GM19351 (cell line): ENCODE measurements at regions not wholly inside any gene's neighbourhood (a gene's known extent, or its start where the extent isn't known, plus 50 kb on each side); places are given as distances from the start of the nearest gene placed in this dataset.

Experiments
- ATAC-seq: cut with Tn5 transposase; IDR thresholded peaks from one replicate; pipeline ENCODE4 v1.9.1; 2021; ENCODE audit warnings: mild to moderate bottlenecking, moderate library complexity; ENCODE audit not compliant: unreplicated experiment

DNA sequence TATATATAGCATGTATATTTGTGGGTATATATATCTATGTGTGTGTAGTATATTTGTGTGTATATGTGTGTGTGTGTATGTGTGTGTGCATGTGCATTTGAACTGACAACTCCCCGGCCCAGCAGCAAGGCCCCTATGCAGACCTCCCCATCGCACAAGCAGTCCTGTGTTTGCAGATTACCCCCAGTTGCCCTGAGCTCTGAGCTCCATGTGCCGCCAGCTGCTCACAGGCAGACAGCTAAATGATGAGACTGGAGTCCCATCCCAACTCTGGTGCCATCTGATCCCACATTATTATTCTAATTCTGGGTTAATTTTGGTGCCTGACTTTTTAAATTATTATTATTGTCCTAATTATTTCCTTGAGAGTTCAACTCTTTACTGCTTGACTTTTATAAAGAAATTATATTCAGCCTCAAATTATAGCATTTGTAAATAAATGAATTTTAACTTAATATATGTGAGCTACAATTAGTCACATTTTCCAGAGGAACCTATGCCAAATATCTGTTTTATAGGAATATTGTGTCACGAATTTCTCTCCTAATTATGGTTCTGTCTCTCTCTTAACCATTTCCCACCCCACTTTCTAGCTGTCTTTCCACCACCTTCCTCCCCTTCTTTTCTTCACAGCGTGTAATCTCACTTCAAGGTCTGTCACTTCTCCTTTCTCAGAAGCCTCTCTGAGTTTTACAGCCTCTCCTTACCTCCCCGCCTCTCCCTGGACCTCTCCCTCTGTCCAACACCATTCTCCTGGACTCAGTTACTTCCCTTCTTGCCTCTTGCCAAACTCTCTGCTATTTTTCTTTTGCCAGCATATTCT lies 90.6 kb upstream of the SYNDIG1 start:
- no peak for ATAC-seq

DNA sequence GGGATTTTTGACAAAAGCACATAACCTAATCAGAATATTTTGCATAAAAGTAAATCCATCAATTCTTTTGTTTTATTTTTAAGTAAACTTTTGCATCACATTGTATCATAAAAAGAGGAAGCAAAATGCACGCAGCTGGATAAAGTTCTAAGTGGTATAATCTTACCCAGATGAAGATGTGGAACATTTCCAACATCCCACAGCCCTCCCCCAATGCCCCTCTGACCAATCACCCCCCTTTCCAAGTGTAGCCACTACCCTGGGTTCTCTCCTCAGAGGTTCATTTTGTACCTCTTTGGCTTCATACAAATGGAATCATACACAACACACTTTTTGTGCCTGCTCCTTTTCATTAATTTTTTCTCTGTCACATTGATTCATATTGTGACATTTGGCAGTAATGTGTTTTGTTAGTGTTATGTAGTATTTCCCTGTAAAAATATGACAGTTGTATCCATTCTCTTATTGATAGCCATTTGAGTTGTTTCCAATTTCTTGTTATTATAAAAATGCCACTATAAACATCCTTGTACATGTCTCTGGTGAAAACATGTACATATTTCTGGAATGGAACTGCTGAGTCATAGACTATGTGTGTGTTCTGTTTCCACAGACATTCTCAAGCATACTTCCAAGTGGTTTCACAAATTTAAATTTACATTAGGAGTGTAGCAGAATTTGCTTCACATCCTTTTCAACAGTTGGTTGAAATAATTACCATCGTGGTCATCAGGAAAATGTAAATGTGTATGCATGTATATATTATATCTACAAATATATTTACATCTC lies 92.9 kb upstream of the SYNDIG1 start:
- no peak for ATAC-seq

- no peak for ATAC-seq
Observed at GRCh38 chr20:24373372-24373771, 96.1 kb upstream of the SYNDIG1 start.

- ATAC-seq: no peak
Observed at GRCh38 chr20:24370911-24371695, 98.3 kb upstream of the SYNDIG1 start.

DNA sequence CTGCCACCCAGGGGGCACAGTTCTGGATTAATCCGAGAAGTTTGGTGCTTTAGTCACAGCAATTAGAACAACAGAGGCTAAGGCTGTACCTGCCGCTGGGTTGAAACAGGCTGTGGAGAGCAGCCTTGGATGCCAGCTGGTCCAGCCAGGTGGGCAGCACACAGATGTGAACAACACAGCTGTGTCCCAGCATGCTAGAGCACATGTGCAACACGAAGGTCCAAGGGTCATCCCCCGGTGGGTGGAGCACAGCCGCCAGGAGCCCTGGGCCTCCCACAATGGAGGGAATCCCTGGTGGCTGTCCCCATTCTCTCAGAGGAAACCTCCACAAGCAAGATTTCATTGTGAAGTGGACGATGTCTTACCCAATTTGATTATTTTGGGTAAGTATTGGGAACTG lies 99.2 kb upstream of the SYNDIG1 start:
- no peak for ATAC-seq

DNA sequence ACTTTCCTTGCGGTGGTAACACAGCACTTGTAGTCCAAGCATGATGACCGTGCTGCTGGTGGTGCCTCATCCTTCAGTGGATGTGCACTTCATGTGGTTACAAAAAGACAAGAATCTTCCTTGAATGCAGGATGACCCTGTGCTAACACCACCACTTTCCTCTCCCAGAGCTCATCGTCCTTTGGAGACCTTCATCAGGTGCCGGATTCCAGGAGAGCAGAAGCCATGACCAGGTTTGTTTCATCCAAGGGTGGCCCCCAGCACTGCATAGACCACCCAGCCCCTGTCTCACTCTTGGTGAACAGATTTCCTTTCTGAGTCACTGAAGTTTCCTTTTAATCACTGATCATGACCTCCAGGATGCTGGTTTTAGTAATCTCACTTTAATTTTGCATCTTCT lies 101.2 kb upstream of the SYNDIG1 start:
- no peak for ATAC-seq

GRCh38 chr20:24366336-24367004 lies 103.0 kb upstream of the SYNDIG1 start:
- no peak for ATAC-seq

DNA sequence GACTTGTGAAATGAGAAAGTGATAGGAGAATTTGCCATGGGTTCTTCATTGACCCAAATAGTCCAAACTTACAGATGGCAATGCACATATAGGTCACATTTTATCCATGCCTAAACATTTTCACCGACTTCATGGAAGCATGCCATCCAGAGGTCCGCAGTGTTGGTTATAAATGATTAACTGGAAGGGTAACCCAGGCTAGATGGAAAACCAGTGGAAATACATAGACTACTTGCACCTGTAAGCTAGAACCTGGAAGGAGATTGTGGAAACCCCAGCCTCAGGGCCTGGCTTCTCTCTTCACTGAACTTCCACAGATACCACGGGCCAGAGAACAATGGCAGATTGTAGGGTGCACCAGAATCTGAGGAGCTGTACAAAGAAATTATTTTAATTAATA lies 103.8 kb upstream of the SYNDIG1 start:
- ATAC-seq: no peak

DNA sequence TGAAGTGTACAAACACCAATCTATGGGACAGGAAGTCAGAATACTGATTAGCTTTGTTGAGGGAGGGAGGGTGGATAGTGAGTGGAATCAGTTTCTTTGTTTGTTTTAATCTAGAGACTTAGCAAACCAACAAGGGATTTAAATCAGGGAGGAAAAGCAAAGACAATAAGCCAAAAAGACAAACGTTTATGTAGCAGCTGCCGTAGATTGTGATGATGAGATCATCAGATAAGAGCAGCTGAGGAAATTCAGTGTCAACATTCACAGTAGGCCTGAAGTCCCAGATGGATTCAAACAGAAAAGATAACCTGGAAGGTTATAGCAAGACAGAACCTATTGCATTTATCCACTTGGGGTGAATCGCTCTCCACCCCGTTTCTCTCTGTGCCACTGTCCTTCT lies 104.9 kb upstream of the SYNDIG1 start:
- ATAC-seq: no peak

DNA sequence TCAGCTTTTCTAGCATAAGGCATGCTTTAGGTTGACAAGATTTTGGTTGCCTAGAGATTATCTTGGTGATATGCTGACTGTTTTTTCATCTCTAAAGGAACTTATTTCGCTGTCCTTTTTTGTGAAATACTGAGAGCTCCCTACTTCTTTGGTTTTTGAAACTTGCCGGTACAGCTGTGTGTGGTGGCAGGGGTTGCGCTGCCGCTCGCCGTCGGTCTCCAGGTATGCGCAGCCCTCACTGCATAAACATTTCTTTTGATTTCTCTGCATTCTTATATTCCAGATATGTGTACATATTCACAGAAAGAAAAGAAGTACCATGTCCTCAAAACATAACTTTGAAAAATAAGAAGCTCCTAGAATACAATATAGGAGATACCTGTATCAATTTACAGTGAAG lies 106.4 kb upstream of the SYNDIG1 start:
- no peak for ATAC-seq

GRCh38 chr20:24362080-24362479 lies 107.3 kb upstream of the SYNDIG1 start:
- no peak for ATAC-seq

DNA sequence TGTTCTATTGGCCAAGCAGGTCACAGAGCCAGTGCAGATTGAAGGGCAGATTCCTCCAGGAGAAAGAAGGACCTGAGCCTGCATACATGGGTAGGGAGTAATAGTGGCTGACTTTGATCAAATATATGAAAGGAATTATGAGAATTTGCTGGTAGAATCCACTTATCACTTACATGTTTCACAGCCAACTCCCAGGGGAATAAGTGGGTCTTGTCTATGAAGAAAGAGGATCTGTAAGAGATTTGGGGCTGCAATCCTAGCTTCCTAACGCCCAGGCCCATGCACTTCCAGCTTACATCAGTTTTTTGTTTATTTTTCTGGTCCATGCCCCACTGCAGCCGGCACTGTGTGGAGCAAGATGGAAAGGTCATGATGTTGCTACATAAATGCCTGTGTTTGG lies 107.9 kb upstream of the SYNDIG1 start:
- no peak for ATAC-seq

GRCh38 chr20:24360531-24360930 lies 108.9 kb upstream of the SYNDIG1 start:
- ATAC-seq: no peak

GRCh38 chr20:24359321-24360027 lies 110.0 kb upstream of the SYNDIG1 start:
- ATAC-seq: no peak

DNA sequence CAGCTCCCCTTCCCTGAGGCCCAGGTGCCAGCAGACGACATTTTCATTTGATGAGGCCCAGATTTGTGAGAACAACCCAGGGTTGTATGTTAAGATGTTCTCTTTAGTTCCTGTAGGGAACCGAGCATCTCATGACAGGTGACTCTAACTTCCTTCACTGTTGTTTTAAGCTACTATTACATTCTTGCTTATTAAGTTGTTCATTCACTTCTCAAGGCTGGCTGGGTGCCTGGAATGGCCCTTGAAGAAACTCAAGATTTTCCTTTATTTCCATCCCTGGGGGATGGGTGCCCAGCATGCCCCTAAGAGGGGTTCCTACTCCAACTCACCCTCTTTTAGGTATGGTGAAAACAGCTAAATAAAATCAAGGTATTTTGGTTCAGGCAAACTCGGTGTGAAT lies 111.5 kb upstream of the SYNDIG1 start:
- no peak for ATAC-seq

DNA sequence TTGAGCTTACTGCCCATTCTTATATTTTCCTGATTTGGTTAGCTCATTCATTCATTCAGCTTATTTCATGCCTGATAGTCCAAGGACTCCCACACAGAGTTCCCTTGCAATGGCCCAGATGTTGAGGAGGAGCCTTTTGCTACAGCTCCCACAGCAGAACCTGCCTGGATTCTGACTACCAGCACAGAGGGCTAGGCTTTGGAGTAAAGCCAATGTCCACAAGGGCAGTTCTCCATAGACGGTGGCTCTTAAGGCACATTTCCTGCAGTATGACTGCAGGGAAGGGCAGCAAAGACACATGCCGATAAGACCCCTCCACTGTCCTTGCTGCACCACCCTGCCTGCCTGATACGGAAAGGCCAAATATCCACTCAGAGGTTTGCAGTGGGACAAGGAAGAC lies 112.3 kb upstream of the SYNDIG1 start:
- ATAC-seq: no peak

DNA sequence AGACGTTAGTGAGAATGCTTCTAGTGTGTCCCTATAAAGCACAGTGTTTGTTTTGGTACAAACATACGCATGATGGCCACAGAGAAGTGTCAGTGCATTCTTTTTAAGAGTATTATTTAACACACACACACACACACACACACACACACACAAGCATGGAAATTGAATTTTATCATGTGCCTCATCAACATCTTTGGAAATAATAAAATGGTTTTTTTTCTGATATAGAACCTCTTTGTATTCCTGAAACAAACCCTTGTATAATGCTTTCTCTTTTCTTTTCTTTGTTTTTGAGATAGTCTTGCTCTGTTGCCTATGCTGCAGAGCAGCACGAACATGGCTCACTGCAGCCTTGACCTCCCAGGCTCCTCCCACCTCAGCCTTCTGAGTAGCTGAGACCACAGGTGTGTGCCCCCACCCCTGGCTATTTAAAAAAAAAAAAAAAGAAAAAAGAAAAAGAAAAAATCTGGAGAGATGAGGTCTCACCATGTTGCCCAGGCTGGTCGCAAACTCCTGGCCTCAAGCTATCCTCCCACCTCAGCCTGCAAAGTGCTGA lies 116.2 kb upstream of the SYNDIG1 start:
- ATAC-seq: no peak

DNA sequence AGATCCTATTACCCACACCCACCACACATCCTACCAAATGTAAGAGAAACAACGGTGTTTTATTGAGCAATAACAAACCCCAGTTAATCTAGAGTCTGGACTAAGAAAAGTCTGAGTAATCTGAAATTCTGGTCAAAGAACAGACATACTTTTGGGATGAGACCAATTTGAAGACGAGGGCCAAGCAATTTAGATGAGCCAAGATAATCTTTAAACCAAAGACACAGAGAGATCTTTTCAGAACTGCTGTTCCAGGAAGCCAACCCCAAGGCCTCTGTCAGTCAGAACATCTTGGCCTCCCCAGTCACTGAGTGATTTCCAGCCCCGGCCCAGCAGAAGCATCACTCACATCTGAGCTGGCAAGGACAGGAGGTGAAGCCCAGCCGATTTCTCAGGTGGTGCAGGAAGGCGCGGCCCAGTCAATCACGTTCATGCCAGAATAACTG lies 118.5 kb upstream of the SYNDIG1 start:
- no peak for ATAC-seq

GRCh38 chr20:24341781-24342180 lies 127.6 kb upstream of the SYNDIG1 start:
- no peak for ATAC-seq

DNA sequence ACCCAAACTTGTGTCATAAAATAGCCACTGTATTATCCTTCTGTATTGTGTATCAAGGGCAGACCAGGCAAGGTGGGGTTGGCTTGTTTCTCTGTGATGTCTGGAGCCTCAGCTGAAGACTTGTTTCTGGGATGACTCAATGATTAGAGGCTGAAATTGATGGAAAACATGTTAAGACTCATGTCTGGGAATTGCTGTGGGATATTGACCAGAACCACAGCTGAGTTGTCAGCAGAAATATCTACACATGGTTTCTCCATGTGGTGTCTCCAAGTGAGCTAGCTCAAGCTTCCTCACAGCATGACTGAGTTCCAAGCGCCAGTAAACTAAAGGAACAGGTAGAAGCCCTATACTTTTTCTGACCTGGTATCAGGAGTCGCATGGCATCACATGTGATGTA lies 128.5 kb upstream of the SYNDIG1 start:
- ATAC-seq: no peak
